Muscle layer of duodenum (tissue), 2 donors: ENCODE measurements at regions not wholly inside any gene's neighbourhood (a gene's known extent, or its start where the extent isn't known, plus 50 kb on each side); places are given as distances from the start of the nearest gene placed in this dataset.
A peak's percentile ranks its signal among the peaks of the same experiment; 100 is the strongest.
"Not testable (repeated sequence)": the region's sequence is repeated elsewhere in the genome, so short reads cannot be mapped to it uniquely, and the experiment has no call there.

Experiments
- H3K27ac ChIP-seq: one replicate; pipeline ENCODE4 v1.7.0; 2013; ENCODE audit warnings: mild to moderate bottlenecking, low read length
- H3K27me3 ChIP-seq: one replicate; pipeline ENCODE4 v1.7.0; 2013; ENCODE audit warnings: low read depth, mild to moderate bottlenecking, control low read depth, low read length
- H3K36me3 ChIP-seq, 2 donors: one replicate each; pipeline ENCODE4 v1.7.0; 2013; ENCODE audit warnings: low read length in 2 of 2, control low read depth in 1 of 2, mild to moderate bottlenecking in 1 of 2; ENCODE audit not compliant: insufficient read depth in 2 of 2, control insufficient read depth in 1 of 2
- H3K4me1 ChIP-seq, 2 donors: one replicate each; pipeline ENCODE4 v1.7.0; 2013; ENCODE audit warnings: low read length in 2 of 2, mild to moderate bottlenecking in 2 of 2, control low read depth in 1 of 2, moderate library complexity in 1 of 2; ENCODE audit not compliant: insufficient read depth in 2 of 2, control insufficient read depth in 1 of 2
- H3K4me3 ChIP-seq, 2 donors: one replicate each; pipeline ENCODE4 v1.7.0; 2013; ENCODE audit warnings: low read length in 2 of 2, low read depth in 1 of 2, mild to moderate bottlenecking in 1 of 2
- H3K9me3 ChIP-seq, 2 donors: one replicate each; pipeline ENCODE4 v1.7.0; 2013; ENCODE audit warnings: low read length in 2 of 2, control low read depth in 1 of 2, mild to moderate bottlenecking in 1 of 2; ENCODE audit not compliant: control insufficient read depth in 1 of 2
- donor health status: healthy.

DNA sequence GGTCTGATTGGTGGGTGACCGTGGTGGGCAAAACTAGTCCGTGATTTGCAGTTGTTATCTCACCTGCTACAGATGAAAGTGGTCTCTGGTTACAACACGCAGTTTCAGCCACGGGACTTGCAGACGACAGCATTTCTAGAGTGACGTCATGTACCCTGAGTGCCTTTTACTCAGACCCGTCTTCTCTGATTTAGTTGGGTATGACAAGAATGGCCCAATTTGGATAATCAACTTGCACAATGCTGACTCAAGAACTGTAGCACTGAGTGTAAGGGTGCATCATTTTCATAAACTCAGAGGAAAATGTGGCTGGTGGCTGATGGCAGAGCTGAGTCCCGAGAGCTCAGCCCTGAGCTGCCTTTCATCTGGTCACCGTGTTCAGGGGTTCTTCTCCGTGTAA is 281.4 kb upstream of the FRG1 start:
- Histone ChIP-seq H3K27ac (no peak overlapping the region), H3K27me3 (no peaks in the 10 kb centered on the region), H3K4me3 (no peak overlapping the region), H3K4me1 (no peaks in the 10 kb centered on the region), H3K9me3 (no peaks in the 10 kb centered on the region), H3K36me3 (no peaks in the 10 kb centered on the region)

- H3K4me3 ChIP-seq: no peak overlapping the region
- no peaks in the 10 kb centered on the region for H3K4me1 ChIP-seq
- no peaks in the 10 kb centered on the region for H3K36me3 ChIP-seq
- H3K9me3 ChIP-seq: no peaks in the 10 kb centered on the region
- no peaks in the 10 kb centered on the region for H3K27me3 ChIP-seq
- H3K27ac ChIP-seq: no peak overlapping the region
Measured at GRCh38 chr4:189660722-189661360, 279.8 kb upstream of the FRG1 start.

DNA sequence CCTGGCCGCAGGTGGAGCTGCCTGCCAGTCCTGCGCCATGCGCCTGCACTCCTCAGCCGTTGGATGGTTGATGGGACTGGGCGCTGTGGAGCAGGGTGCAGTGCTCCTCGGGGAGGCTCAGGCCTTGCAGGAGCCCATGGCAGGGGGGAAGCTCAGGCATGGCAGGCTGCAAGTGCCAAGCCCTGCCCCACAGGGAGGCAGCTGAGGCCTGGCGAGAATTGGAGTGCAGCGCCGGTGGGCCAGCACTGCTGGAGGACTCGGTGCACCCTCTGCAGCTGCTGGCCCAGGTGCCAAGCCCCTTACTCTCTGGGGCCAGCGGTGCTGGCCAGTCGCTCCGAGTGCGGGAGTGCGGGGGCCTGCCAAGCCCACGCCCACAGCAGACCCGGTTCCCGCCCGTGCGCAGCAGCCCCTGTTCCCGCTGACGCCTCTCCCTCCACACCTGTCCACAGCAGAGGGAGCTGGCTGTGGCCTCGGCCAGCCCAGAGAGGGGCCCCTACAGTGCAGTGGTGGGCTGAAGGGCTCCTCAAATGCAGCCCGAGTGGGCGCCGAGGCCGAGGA is 275.9 kb upstream of the FRG1 start:
- no peaks in the 10 kb centered on the region for H3K9me3 ChIP-seq
- H3K36me3 ChIP-seq: no peaks in the 10 kb centered on the region
- H3K4me3 ChIP-seq: no peak overlapping the region
- H3K27me3 ChIP-seq: no peaks in the 10 kb centered on the region
- H3K27ac ChIP-seq: no peak overlapping the region
- no peaks in the 10 kb centered on the region for H3K4me1 ChIP-seq

DNA sequence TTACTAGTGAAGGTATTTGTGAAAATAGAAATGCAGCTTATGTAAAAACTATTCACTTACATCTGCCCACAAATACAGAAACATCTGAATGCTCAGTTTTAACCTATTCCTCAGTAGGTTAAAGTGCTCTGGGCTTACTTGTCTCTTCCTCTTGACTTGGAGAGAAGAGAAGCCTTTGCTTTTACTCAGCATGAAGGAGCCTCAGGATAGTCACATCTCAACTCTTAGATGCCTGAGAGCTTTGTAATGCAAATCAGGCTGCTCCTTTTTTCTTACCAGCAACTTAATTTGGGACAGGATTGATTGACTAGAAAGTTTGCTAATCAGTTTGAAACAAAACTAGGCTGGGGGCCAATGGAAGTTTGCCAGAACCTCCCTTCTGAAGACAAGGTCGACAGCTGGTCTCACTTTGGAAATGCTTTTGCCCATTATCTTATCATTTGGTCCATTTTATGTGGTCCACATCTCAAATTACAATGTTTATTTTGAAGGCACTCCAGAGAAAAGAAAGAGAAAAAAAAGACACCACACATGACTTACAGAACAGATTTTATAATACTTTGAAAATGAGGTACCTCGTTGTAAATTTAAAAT is 274.9 kb upstream of the FRG1 start:
- not testable (repeated sequence) for H3K27ac ChIP-seq, H3K36me3 ChIP-seq, H3K27me3 ChIP-seq, H3K4me1 ChIP-seq, H3K9me3 ChIP-seq, H3K4me3 ChIP-seq

- not testable (repeated sequence) for H3K4me1 ChIP-seq, H3K27ac ChIP-seq, H3K36me3 ChIP-seq, H3K9me3 ChIP-seq, H3K27me3 ChIP-seq, H3K4me3 ChIP-seq
Measured at GRCh38 chr4:189667386-189667785, 273.3 kb upstream of the FRG1 start.

- H3K36me3 ChIP-seq, H3K9me3 ChIP-seq, H3K4me3 ChIP-seq, H3K27ac ChIP-seq, H3K27me3 ChIP-seq, H3K4me1 ChIP-seq: not testable (repeated sequence)
Measured at GRCh38 chr4:189697675-189698245, 242.9 kb upstream of the FRG1 start.

DNA sequence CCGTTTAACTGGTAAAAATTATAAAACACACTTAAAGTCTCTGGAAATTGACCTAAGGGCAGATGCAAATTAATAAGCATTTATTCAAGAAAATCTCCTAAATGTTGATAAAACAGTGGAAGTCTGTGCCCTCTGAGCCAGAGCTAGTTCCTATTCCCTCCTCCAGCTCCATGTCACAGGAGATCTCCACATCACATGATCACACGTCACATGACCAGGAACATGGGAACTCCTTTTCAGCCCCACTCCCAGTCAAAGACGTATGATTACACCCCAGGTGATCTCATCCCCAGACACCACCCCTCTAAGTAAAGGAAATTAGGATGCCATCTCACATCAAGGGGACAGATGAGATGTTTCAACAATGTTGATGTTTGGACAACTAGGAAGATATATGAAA is 237.7 kb upstream of the FRG1 start:
- H3K36me3 ChIP-seq, H3K4me3 ChIP-seq, H3K4me1 ChIP-seq, H3K27ac ChIP-seq, H3K9me3 ChIP-seq, H3K27me3 ChIP-seq: not testable (repeated sequence)

DNA sequence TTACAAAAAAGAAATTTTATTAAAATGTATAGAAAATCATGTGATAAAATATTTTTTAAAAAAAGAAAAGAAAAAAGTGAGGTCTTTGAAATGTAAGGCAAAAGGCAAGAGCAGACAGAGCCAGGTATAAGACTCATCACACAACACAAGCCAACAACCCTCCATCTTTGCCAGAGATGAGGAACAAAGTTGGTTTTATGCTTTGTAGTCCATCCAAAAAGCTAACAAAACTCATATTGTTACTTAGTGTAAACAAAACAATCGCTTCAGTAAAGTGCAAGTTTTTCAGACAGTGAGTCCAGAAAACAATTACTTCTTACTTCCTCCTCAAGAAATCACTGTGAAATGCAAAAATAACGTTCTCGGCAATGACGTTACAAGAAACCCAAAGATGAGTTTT is 233.9 kb upstream of the FRG1 start:
- H3K9me3 ChIP-seq, H3K36me3 ChIP-seq, H3K4me3 ChIP-seq, H3K27ac ChIP-seq, H3K27me3 ChIP-seq, H3K4me1 ChIP-seq: not testable (repeated sequence)

DNA sequence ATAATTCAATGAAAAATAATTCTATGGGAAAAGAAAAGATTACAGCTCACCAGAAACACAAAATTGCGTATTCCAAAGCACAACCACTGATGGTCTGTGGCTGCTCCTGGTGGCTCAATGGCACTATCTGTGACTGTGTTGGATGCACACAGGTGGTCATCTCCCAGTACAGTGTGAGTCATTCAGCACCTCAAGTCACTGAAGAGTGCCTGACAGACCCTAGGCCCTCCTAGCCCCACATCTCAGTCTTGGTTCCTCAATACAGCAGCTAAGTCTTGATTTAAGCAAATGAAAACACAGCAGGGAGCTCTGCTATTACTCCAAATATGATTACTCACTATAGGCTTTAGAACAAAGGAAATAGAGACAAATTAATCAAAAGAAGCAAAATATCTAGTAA is 233.4 kb upstream of the FRG1 start:
- H3K9me3 ChIP-seq, H3K27ac ChIP-seq, H3K27me3 ChIP-seq, H3K4me3 ChIP-seq, H3K36me3 ChIP-seq, H3K4me1 ChIP-seq: not testable (repeated sequence)

DNA sequence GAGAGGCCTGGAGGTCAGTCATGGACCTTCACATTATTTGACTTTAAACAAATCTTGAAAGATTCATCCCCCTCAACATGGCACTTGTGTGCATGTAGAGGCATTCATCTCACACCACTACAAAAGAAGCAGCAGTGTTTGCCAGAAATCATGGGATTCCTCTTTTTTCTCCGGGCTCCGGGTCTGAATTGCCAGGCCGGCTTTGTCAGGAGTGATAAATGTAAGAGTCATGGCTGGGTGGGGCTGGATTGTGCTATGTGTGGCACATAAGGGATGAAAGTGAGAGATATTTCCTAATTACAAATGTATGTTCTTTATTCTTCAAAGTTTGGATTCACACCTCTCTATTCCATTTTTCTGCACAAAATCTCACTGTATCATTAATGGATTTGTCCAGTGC is 228.7 kb upstream of the FRG1 start:
- H3K36me3 ChIP-seq, H3K4me1 ChIP-seq, H3K27me3 ChIP-seq, H3K27ac ChIP-seq, H3K4me3 ChIP-seq, H3K9me3 ChIP-seq: not testable (repeated sequence)

- H3K27me3 ChIP-seq, H3K36me3 ChIP-seq, H3K27ac ChIP-seq, H3K9me3 ChIP-seq, H3K4me1 ChIP-seq: not testable (repeated sequence)
- peak overlapping the region in 1 of 2 donors; percentile 32 for H3K4me3 ChIP-seq
Measured at GRCh38 chr4:189721016-189721993, 219.4 kb upstream of the FRG1 start.
